ENCODE measurements at regions not wholly inside any gene's neighbourhood (a gene's known extent, or its start where the extent isn't known, plus 50 kb on each side); places are given as distances from the start of the nearest gene placed in this dataset.

GRCh38 chr1:218527737-218528136 lies 182.6 kb downstream of the TGFB2 start:
- no peak for DNase-seq

- no peak for DNase-seq
Measured at GRCh38 chr1:218529646-218530300, 184.6 kb downstream of the TGFB2 start.

GRCh38 chr1:218531936-218532335 lies 186.8 kb downstream of the TGFB2 start:
- no peak for DNase-seq

- DNase-seq: no peak
Measured at GRCh38 chr1:218536296-218536986, 191.3 kb downstream of the TGFB2 start.

GRCh38 chr1:218537122-218537913 lies 192.2 kb downstream of the TGFB2 start:
- DNase-seq: no peak

GRCh38 chr1:218538341-218538740 lies 193.2 kb downstream of the TGFB2 start:
- DNase-seq: no peak

GRCh38 chr1:218546314-218546713 lies 201.2 kb downstream of the TGFB2 start:
- DNase-seq: no peak

GRCh38 chr1:218547957-218548730 lies 203.0 kb downstream of the TGFB2 start:
- no peak for DNase-seq

GRCh38 chr1:218548764-218549163 lies 203.6 kb downstream of the TGFB2 start:
- DNase-seq: no peak

- DNase-seq: no peak
Measured at GRCh38 chr1:218553197-218553596, 208.1 kb downstream of the TGFB2 start.

- no peak for DNase-seq
Measured at GRCh38 chr1:218556016-218556415, 210.9 kb downstream of the TGFB2 start.

- DNase-seq: no peak
Measured at GRCh38 chr1:218557731-218558130, 212.6 kb downstream of the TGFB2 start.

- DNase-seq: no peak
Measured at GRCh38 chr1:218558271-218558810, 213.2 kb downstream of the TGFB2 start.

- no peak for DNase-seq
Measured at GRCh38 chr1:218565377-218565776, 220.2 kb downstream of the TGFB2 start.

GRCh38 chr1:218568962-218569550 lies 223.9 kb downstream of the TGFB2 start:
- no peak for DNase-seq

- no peak for DNase-seq
Measured at GRCh38 chr1:218570456-218570855, 225.3 kb downstream of the TGFB2 start.

GRCh38 chr1:218571491-218571890 lies 226.4 kb downstream of the TGFB2 start:
- DNase-seq: no peak

GRCh38 chr1:218572050-218572449 lies 226.9 kb downstream of the TGFB2 start:
- DNase-seq: no peak

- no peak for DNase-seq
Measured at GRCh38 chr1:218573925-218574324, 228.8 kb downstream of the TGFB2 start.

- DNase-seq: no peak
Measured at GRCh38 chr1:218575079-218575478, 229.9 kb downstream of the TGFB2 start.

- no peak for DNase-seq
Measured at GRCh38 chr1:218575856-218576255, 230.7 kb downstream of the TGFB2 start.

- DNase-seq: no peak
Measured at GRCh38 chr1:218582646-218583045, 237.5 kb downstream of the TGFB2 start.
